GM23248 (cell line): ENCODE measurements at regions not wholly inside any gene's neighbourhood (a gene's known extent, or its start where the extent isn't known, plus 50 kb on each side); places are given as distances from the start of the nearest gene placed in this dataset.

Experiments used
- DNase-seq: peaks from one replicate; pipeline ENCODE4 v3.0.0-alpha.2; 2015
- H2AFZ ChIP-seq: fragments of 200-600 bp; sonication (generic); 2 replicates; pipeline ENCODE4 v1.6.1; 2016; ENCODE audit warnings: antibody characterized with exemption
- H3F3A ChIP-seq: fragments of 200-600 bp; sonication (generic); 2 replicates; pipeline ENCODE4 v1.6.1; 2016; ENCODE audit warnings: mild to moderate bottlenecking, antibody characterized with exemption, mixed run types; ENCODE audit not compliant: insufficient read depth
- H3K27ac ChIP-seq: fragments of 200-600 bp; sonication (generic); 2 replicates; pipeline ENCODE4 v1.5.1; 2016; ENCODE audit warnings: mild to moderate bottlenecking
- H3K27me3 ChIP-seq: fragments of 200-600 bp; sonication (generic); replicated peaks from 2 replicates; pipeline ENCODE4 v1.6.1; 2016; ENCODE audit warnings: mild to moderate bottlenecking; ENCODE audit not compliant: insufficient read depth
- H3K36me3 ChIP-seq: fragments of 200-600 bp; sonication (generic); 2 replicates; pipeline ENCODE4 v1.6.1; 2016; ENCODE audit warnings: low read depth, mild to moderate bottlenecking
- H3K4me1 ChIP-seq: fragments of 200-600 bp; sonication (generic); 2 replicates; pipeline ENCODE4 v1.6.1; 2016; ENCODE audit warnings: mild to moderate bottlenecking; ENCODE audit not compliant: insufficient read depth
- H3K4me2 ChIP-seq: fragments of 200-600 bp; sonication (generic); one replicate; pipeline ENCODE4 v1.6.1; 2016; ENCODE audit warnings: mild to moderate bottlenecking; ENCODE audit not compliant: unreplicated experiment
- H3K4me3 ChIP-seq: fragments of 200-600 bp; sonication (generic); 2 replicates; pipeline ENCODE4 v1.5.1; 2016; ENCODE audit warnings: mild to moderate bottlenecking
- H3K79me2 ChIP-seq: fragments of 200-600 bp; sonication (generic); 2 replicates; pipeline ENCODE4 v1.6.1; 2016; ENCODE audit warnings: mild to moderate bottlenecking; ENCODE audit not compliant: insufficient read depth
- H3K9ac ChIP-seq: fragments of 200-600 bp; sonication (generic); 2 replicates; pipeline ENCODE4 v1.6.1; 2016; ENCODE audit warnings: mild to moderate bottlenecking
- H3K9me2 ChIP-seq: fragments of 200-600 bp; sonication (generic); 2 replicates; pipeline ENCODE4 v1.6.1; 2016; ENCODE audit warnings: mixed run types, mild to moderate bottlenecking, moderate library complexity; ENCODE audit not compliant: insufficient read depth
- H3K9me3 ChIP-seq: fragments of 200-600 bp; sonication (generic); one replicate; pipeline ENCODE4 v1.6.1; 2017; ENCODE audit warnings: low read depth
- H4K20me1 ChIP-seq: fragments of 200-600 bp; sonication (generic); 2 replicates; pipeline ENCODE4 v1.6.0; 2016; ENCODE audit not compliant: insufficient read depth
- EZH2 ChIP-seq: fragments of 200-600 bp; sonication (generic); IDR thresholded peaks from 2 replicates; pipeline ENCODE4 v1.6.1; 2018; ENCODE audit warnings: antibody characterized with exemption, mild to moderate bottlenecking; ENCODE audit not compliant: insufficient read depth, poor library complexity, severe bottlenecking
- EZH2phosphoT487 ChIP-seq: fragments of 200-600 bp; sonication (generic); IDR thresholded peaks from 2 replicates; pipeline ENCODE4 v1.6.1; 2018; ENCODE audit warnings: antibody characterized with exemption, moderate library complexity, mild to moderate bottlenecking, low read depth; ENCODE audit not compliant: insufficient read depth
- WGBS, 2 experiments: methylation state at CpG; one replicate each; pipeline ENCODE4 v1.1.6; 2015 to 2017; ENCODE audit warnings: low lambda C conversion rate in 2 of 2, low coverage in 1 of 2; ENCODE audit errors: missing lambda C conversion rate in 2 of 2; 5-methylcytosine and 5-hydroxymethylcytosine counted together
- in situ Hi-C: fragments of 300-500 bp; cut with MboI; formaldehyde crosslinking; loops from 2 replicates; pipeline ENCODE4 v1.15.0; 2020

DNA sequence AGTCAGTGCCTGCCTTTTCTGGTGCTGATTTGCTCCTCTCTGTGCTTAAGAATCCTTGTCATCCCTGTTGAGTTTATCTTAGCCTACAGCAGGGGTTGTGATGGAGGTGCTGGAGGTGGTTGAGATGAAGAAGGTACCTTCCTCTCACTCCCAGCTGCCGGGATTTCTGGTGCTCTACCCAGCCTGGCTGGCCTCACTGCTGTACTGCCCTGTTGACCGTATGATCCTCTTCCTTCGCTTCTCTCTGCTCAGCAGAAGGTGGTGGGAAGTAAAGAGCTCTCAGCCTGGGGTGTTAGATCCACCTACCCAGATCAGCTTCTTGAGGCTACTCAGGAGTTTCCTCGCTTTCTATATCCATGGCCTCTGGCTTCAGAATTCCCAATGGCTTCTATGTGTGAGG, 101.0 kb upstream of the NXT1 start:
- no peaks in the 10 kb centered on the region for H4K20me1 ChIP-seq
- H3K9me3 ChIP-seq: no peaks in the 10 kb centered on the region
- TF ChIP-seq EZH2: no peak
- no peak for TF ChIP-seq EZH2phosphoT487
- no peaks in the 10 kb centered on the region for H3K79me2 ChIP-seq
- no peaks in the 10 kb centered on the region for H3K9me2 ChIP-seq
- H3K36me3 ChIP-seq: no peaks in the 10 kb centered on the region
- H3K4me2 ChIP-seq: no peak overlapping the region
- in situ Hi-C loops: loop anchor here (25.0 kb wide), 1 partner anchor 187 kb away; no protein-coding TSS in a partner anchor
- H3F3A ChIP-seq: no peaks in the 10 kb centered on the region
- DNase-seq: no peak
- H3K9ac ChIP-seq: no peak overlapping the region
- WGBS, 2 experiments: 91 to 92% methylated on average over 4 of the region's 4 CpGs
- 0 out of 2 replicates have a peak, but pooled peaks cover 2% of the 10 kb centered on the region for H3K4me1 ChIP-seq
- H3K27ac ChIP-seq: no peak overlapping the region
- no peak overlapping the region for H2AFZ ChIP-seq
- H3K4me3 ChIP-seq: no peak overlapping the region
- no peaks in the 10 kb centered on the region for H3K27me3 ChIP-seq

DNA sequence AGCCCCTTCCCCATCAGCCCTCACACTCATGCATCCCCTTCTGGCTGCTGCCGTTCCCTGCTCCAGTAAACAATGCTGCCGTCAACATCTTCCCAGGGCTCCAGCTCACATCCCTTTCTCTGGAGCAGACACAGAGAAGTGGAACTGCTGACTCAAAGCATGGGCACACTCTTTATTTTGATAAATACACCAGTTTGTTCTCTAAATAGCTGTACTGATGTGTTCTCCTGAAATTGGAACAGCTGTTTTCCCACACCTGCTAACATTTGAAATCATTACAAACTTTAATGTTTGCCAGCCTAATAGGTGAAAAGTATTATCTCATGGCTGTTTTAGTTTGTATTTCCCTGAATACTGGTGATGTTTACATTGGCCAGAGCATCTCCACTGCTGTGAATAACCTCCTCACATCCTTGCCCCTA, 102.1 kb upstream of the NXT1 start:
- DNase-seq: no peak
- H3K79me2 ChIP-seq: no peaks in the 10 kb centered on the region
- no peaks in the 10 kb centered on the region for H3K36me3 ChIP-seq
- WGBS, 2 experiments: 35 to 44% methylated on average over 2 of the region's 2 CpGs
- no peak overlapping the region for H3K4me2 ChIP-seq
- no peak overlapping the region for H3K9ac ChIP-seq
- H4K20me1 ChIP-seq: no peaks in the 10 kb centered on the region
- TF ChIP-seq EZH2phosphoT487: no peak
- no peak for TF ChIP-seq EZH2
- H2AFZ ChIP-seq: no peak overlapping the region
- H3K9me2 ChIP-seq: no peaks in the 10 kb centered on the region
- peaks cover 9% of the 10 kb centered on the region; the same call in 1 of the 2 replicates for H3K4me1 ChIP-seq
- H3K27ac ChIP-seq: no peak overlapping the region
- no peaks in the 10 kb centered on the region for H3K9me3 ChIP-seq
- in situ Hi-C loops: loop anchor here (25.0 kb wide), 1 partner anchor 186 kb away; no protein-coding TSS in a partner anchor
- H3F3A ChIP-seq: peaks cover 4% of the 10 kb centered on the region; the same call in 1 of the 2 replicates
- H3K27me3 ChIP-seq: no peaks in the 10 kb centered on the region
- no peak overlapping the region for H3K4me3 ChIP-seq

DNA sequence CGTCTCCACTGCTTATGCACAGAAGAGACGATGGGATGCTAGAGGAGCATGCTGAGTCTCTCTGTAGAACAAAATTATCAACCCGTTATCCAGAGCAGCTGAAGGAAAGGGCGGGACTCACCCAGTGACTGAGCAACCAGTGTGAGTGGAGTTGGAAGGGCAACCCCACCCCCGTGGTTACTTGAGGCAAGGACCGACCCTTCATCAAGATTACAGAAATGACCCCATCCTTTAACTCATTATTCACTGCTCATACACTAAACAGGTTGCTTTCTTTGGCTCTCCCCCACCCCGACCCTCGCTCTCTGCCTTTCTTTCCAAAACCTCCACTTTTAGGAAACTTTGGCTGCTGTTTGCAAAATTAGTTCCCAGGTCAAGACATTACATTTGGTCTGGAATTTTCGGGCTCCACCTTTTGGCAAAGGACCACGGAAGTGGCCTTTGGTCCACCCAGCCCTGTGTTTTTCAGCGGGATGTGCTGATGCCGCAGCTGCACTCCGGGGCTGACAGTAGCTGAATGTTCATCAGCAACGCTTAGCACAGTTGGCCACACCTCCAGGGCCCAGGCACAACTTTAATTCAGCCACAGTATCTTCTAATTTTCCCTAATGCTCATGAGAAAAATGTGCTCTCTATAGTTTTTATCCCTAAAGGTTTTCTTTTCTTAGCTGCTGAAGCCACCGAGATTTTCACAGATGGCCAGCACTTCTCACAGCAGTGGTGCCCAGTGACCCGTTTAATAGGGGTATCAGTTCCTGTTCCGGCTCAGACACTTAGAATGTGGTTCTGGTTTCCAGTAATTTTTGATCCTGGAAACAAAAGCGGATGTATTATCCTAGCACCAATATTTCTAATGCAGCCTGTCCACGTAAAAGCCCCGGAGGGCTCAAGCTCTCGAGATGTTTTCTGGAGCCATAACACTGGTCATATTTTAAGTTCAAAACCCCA, 103.6 kb upstream of the NXT1 start:
- no peaks in the 10 kb centered on the region for H3K9me2 ChIP-seq
- no peak overlapping the region for H3K9ac ChIP-seq
- H3F3A ChIP-seq: peaks cover 4% of the 10 kb centered on the region; the same call in 1 of the 2 replicates
- no peak overlapping the region for H3K4me2 ChIP-seq
- no peaks in the 10 kb centered on the region for H3K9me3 ChIP-seq
- H3K27ac ChIP-seq: no peak overlapping the region
- H3K36me3 ChIP-seq: no peaks in the 10 kb centered on the region
- no peak for TF ChIP-seq EZH2
- TF ChIP-seq EZH2phosphoT487: no peak
- no peaks in the 10 kb centered on the region for H3K79me2 ChIP-seq
- no peak overlapping the region for H3K4me3 ChIP-seq
- peaks cover 9% of the 10 kb centered on the region; the same call in 1 of the 2 replicates for H3K4me1 ChIP-seq
- in situ Hi-C loops: loop anchor here (25.0 kb wide), 1 partner anchor 185 kb away; no protein-coding TSS in a partner anchor
- no peak for DNase-seq
- 82 to 83% methylated on average over 21 of the region's 21 CpGs for WGBS, 2 experiments
- no peaks in the 10 kb centered on the region for H3K27me3 ChIP-seq
- no peak overlapping the region for H2AFZ ChIP-seq
- no peaks in the 10 kb centered on the region for H4K20me1 ChIP-seq

DNA sequence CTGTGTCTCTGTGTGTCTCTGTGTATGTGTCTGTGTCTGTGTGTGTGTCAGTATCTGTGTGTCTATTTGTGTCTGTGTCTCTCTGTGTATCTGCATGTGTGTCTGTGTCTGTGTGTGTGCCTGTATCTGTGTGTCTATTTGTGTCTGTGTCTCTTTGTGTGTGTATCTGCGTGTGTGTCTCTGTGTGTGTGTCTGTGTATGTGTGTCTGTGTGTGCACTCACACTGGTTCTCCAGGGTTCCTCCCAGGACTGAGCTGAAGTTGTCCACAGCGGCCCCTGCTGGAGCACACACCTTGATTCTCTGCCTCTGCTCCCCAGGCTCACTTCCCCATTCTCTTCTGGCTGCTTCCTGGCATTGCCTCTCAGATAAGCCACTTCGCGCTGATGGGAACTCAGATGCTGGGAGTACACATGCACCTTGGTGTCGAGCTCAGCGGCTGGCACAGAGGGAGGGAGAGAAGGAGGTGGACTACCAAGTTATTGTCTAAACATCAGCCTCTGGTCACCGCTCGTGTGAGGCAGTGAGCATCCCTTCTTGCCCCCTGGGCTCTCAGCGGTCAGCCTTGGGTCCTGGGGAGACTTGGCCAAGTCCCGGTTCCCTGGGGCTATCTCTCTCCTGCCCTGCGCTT, 104.9 kb upstream of the NXT1 start:
- in situ Hi-C loops: loop anchor here (25.0 kb wide), 1 partner anchor 183 kb away; no protein-coding TSS in a partner anchor
- Histone ChIP-seq H4K20me1 (no peaks in the 10 kb centered on the region), H3K27me3 (no peaks in the 10 kb centered on the region), H3K36me3 (no peaks in the 10 kb centered on the region), H3K79me2 (no peaks in the 10 kb centered on the region), H3K4me2 (no peak overlapping the region), H3K4me3 (no peak overlapping the region), H3K9me3 (no peaks in the 10 kb centered on the region), H3K9me2 (no peaks in the 10 kb centered on the region), H3F3A (peaks cover 4% of the 10 kb centered on the region; the same call in 1 of the 2 replicates), H3K4me1 (peaks cover 9% of the 10 kb centered on the region; the same call in 1 of the 2 replicates), H3K9ac (no peak overlapping the region), H3K27ac (no peak overlapping the region), H2AFZ (no peak overlapping the region)
- WGBS, 2 experiments: 89 to 92% methylated on average over 11 of the region's 11 CpGs
- TF ChIP-seq EZH2phosphoT487: no peak
- no peak for TF ChIP-seq EZH2
- no peak for DNase-seq
